HG02943 (cell line): ENCODE measurements at regions not wholly inside any gene's neighbourhood (a gene's known extent, or its start where the extent isn't known, plus 50 kb on each side); places are given as distances from the start of the nearest gene placed in this dataset.

Experiments
- ATAC-seq: cut with Tn5 transposase; IDR thresholded peaks from one replicate; pipeline ENCODE4 v1.9.1; 2021; ENCODE audit warnings: mild to moderate bottlenecking, low read depth, moderate library complexity; ENCODE audit not compliant: unreplicated experiment

DNA sequence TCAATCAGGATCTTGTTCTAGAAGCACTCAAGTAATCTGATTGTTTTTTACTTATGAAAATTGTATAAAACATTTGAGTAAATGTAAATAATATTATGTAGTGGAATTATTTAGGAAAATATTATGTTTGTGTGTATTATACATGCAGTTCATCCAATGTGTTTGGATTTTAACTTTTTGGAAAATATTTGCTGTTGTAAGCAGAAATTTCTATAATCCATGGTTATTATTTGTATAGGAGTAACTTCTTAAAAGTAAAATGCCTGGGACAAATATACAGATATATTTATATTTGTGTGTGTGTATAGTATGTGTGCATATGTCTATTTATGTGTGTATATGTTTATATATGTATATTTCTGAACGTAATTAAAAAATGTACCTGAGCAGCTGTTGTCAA lies 1394.6 kb upstream of the AGA start:
- no peak for ATAC-seq

DNA sequence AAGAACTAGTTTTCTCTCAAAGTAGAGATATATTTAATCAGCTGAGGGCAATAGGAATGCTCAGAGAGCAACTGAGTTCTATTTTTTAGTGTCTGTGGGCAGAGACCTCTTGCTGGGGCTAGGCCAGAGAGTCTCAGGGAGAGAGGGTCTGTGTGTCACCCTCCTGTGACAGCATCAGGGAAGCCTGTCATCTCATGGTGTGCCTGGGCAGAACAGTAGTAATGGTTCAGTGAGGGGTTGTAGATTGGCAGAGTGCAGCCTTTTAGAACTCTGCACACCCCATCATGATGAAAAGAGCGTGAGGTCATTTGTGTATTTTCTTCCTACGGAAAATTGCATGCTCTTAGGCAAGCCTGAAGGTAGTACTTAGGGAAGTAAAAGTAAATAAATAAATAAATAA lies 1396.5 kb upstream of the AGA start:
- no peak for ATAC-seq

DNA sequence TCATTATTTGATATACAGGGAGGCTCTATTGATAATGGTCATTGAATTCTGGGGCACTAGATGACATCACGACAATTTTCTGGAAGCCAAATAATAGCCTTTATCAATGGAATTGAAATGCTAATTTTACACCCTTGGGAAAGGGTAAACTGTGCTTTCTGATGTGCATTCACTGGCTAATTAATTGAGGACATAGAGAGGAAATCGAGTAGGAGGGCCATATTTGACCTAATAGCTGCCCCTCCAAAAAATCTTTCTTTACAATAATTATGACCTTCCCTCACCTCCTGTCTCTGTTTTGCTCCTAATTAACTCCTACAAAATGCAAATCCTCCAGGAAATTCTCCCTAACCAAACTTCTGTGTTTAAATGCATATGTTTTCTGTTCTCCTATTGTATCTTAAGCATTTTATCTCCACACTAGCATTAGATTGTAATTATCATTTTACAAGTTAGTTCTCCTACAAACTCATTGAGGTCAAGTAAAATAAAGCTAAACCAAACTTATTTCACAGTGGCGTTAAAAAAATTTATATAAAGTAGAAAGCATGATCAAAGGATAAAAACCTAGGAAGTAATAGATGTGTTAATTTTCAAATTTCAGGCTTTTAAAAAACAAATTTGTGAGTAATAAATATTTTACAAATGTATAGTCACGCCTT lies 1414.0 kb upstream of the AGA start:
- no peak for ATAC-seq

DNA sequence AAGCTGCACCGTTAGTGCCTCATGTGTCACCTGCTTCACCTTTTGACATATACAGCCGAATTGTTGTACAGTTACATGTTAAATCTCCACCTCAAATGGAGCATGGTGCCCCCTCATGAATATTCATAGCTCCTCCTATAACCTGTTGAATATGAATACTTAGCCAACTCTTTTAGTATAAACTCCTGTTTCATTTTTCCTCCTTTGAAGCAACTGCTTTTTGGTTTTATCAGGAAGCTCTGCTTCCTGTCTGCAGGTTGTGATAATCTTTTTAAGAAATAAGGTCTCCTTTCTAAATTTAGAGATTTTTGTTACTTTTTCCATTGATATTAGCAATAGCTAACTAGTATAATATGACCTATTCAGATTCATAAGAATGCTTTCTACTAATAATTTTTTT lies 1429.2 kb upstream of the AGA start:
- no peak for ATAC-seq

DNA sequence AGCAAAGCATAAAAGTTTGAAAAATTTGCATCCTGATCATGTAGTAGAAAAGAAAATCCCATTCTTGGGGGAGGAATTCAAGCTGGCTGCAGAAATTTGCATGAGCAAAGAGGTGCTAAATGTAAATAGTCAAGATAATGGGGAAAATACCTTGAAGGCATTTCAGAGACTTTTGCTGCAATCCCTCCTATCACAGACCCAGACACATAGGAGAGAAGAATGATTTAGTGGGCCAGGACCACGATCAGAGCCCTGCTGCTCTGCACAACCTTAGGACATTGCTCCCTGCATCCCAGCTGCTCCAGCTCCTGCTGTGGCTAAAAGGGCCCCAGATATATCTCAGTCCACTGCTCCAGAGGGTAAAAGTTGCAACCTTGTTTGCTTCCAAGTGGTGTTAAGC lies 1439.7 kb upstream of the AGA start:
- no peak for ATAC-seq

DNA sequence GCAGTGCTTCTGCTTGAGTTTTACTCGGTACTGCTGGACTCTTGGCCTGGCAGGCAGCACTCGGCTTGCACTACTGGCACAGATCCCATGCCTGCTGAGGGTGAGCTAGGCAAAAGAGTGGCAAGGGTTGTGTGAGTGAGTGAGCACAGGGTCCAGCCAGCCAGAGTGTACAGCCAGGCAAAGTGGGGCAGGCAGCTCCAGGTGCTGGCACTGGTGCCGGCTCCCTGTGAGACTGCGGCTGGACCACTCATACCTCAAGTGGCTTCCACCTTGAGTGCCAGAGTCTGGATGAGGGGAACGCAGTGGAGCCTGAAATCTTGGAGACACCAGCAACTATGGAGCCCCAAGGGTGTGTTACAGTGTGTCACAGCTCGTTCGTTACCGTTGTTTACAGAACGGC lies 1451.9 kb upstream of the AGA start:
- ATAC-seq: no peak

DNA sequence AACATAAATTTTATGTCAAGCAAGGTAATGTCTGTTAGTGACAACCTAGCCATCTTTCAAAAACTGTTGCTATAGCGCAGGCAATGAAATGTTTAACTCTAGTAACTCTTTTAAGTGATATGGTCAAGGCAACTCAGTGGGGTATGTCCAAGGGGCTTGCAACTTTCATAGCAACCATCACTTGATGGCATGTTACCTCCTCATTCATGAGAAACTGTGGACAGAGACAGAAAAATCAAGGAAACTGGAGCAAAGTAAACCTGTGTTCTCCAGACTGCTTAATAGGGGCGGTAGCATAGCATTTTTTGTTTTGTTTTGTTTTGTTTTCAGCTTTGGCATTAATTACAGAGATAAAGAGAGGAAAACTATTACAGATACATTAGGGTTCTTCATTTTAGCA lies 1456.8 kb upstream of the AGA start:
- no peak for ATAC-seq

DNA sequence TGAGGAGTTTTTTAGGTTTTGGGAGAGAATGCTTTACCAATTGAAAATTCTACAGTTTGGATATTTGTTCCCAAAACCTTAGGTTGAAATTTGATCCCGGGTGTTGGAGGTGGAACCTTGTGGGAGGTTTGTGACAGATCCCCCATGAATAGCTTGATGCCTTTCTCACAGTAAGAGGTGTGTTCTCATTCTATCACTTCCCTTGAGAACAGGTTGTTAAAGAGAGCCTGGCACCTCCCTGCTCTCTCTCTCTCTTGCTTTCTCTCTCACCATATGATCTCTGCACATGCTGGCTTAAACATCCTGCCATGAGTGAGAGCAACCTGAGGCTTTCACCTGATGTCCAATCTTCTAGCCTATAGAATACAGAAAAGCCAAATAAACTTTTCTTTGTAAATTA lies 1475.5 kb upstream of the AGA start:
- no peak for ATAC-seq

DNA sequence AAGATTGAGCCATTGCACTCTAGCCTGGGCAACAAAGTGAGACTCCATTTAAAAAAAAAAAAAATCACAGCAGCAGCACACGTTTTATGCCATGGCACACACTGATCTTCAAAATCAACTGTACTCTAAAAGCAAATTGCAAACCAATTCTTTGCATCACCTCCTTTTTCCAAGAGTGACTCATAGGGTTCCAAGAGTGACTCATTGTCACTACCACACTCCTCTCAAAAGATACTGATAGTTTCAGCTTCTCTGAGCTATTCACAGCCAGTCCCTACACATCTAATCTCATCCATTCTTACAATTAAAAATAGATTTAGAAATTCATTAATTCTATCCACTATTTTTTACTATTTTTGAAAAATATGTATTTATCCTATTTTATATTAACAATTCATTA lies 1494.9 kb upstream of the AGA start:
- no peak for ATAC-seq

DNA sequence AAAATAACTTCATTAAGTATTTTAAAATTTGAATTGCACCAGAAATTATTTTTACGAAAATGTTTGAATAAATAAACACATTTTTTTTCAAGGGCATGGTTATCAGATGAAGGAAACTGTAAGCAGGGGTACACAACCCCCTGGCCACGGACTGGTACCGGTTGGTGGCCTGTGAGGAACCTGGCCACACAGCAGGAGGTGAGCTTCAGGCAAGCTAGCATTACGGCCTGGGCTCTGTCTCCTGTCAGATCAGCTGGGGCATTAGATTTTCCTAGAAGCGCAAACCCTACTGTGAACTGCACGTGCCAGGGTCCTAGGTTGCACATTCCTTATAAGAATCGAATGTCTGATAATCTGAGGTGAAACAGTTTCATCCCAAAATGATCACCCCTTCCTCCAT lies 1499.7 kb upstream of the AGA start:
- no peak for ATAC-seq

DNA sequence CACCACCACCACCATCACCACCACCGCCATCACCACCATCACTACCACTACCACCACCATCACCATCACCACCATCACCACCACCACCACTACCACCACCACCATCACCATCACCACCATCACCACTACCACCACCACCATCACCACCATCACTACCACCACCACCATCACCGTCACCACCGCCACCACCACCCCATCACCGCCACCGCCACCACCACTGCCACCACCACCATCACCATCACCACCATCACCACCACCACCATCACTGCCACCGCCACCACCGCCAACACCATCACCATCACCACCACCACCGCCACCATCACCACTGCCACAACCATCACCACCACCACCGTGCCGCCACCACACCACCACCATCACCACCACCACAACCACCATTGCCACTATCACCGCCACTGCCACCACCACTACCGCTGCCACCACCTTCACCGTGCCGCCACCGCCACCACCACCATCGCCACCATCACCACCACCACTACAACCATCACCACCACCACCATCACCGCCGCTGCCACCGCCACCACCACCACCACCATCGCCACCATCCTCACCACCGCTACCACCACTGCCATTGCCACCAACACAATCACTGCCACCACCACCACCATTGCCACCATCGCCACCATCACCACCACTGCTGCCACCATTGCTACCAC lies 1511.3 kb upstream of the AGA start:
- no peak for ATAC-seq

DNA sequence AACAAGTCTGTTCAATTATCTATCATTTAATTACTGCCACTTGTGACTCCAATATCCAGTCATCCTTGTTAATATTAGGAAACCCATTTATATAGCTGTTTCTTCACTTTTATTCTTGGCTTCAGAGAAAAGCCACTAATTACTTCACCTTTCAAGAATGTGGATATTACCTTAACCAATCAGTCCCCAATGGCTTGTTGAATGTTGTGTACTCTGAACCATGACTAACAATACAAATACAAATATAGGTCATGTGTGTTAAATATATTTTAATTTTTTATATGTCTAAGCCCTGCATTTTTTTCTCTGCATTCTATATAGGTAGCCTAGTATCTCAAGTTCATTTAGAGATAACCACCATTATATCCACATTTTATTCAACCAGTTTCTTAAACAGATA lies 1513.4 kb upstream of the AGA start:
- no peak for ATAC-seq

DNA sequence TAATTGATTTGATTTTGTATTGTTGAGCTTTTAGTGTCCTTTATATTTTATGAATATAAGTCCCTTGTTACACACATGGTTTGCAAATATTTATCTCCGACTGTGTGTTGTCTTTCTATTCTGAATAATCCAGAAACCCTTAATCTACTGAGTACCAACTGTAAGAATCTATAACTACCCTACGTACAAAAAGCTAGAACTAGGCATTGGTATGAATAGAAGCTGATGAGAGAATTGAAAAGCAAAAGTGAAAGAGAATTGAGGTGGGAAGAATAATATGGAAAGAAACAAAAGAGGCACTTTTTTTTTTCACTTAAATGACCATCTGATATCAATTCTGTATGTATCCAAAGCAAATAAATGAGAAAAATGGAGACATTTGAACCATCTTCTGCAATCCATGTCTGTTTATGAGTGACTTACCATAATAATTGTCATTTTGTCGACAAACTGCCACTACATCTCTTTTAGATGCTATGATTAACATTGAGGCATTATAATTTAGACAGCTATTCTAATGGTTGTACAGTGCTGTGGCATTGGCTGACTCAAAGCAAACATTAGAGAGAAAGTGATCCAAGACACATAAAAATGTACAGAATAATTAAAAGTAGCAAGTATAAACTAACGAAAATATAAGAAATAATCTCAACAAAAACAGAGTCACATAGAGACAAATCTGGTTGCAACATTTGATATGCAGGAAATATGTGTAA lies 1516.6 kb upstream of the AGA start:
- no peak for ATAC-seq

DNA sequence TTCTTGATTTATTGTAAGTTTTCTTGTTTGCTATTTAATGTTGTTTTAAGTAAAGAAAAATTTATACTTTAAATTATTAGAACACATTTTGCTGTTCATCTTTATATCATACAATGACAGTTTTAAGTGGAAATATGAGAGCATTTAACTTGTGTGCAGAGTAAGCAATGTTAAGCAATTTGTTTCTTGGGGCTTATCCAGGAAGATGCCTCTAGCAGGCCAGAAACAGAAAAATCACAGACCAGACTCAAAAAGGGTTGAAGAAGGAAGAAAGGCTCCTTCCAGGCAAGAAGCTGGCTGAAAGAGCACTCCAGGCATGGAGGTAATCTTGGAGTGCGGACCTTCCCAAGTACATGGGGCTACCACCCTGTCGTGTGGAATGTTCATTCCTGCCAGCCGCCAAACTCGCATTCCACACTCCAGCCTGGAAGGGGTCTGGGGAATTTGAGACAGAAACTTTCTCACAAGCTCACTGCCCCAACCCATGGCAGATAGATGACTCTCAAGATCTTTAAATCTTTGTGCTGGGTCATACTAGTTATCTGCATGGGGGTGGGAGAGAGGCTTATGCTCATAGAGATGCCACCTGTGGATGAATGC lies 1521.3 kb upstream of the AGA start:
- no peak for ATAC-seq

DNA sequence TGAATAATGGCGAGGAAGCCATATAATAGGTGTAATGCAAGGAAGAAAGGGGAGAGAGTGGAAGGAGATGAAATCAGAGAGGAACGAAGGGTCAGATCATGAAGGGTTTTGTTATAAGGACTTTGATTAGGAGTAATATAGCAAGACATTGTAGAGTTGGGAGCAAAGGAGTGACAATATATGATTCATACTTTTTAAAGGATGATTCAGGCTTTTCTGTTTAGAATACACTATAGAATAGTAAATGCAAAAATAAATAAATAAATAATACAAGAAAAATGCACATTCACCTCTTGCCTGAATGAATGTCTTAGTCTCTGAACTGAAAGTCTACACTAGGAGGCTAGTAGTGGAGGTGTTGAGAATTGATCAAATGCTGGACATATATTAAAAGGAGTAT lies 1524.4 kb upstream of the AGA start:
- ATAC-seq: no peak

DNA sequence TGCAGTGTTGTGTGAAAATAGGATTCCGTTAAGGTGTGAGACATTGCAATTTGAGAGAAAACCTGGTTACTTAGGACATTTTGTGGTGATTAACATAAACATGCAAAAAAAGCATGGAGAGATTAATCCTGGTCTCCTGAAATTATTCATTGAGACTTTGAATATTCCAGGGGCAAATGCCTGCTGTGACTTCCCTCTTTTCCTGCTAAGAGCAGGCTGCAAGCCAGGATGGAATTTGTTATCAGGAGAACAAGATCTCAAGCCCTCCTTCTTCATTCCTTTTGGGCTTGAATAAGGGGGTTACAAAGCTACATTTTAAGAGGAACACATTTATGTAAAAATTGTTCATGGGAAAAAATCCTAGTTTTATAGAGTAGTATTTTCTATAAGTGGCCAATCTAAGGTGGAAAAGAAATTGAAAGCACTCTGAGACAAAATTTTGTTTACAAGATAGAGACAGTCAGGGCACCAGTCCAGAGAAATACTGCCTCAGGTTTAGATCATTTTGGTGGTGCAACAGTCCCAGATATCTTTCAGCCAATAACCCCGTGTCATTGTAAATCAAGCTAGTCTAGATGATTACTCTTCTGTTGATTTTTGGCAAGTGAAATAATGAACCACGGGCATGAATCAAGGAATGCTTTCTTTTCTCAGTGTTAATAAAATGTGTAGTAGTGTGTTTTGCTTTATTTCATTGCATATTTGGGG lies 1528.3 kb upstream of the AGA start:
- no peak for ATAC-seq

DNA sequence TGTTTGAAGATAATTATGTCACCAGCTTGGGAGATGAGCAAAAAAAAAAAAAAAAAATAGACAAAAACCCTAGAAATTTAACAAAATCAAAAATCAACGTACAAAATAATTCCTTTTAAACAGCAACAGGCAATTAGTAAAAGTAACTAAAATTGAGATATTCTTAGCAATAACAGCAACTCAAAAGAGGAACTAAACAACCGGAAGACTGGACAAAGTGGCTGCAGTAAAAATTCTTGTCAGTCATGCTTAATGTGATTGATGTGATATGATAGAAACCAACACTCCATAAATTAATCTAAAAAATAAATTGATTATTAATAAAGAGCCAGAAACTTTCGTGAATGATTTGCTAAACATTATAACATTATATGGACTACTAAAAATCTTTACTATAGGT lies 1534.6 kb upstream of the AGA start:
- ATAC-seq: no peak

DNA sequence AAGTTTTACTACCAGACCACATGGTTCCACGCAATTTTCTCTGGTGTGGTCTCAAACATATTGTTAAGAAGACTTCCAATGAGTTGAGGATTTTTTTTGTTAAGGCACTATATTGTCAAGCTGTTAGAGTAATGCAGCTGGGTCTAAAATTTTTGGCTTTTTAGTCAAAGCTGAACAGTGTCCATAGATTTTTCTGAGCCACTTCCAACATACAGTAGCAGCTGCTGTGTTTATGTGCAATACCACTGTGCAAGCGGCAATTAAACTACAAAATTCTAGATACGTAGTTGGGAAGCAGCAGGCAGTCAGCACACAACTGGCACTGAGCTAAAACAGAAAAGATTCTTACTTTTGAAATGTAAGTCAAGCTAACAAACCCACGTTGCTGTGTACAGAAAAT lies 1551.1 kb upstream of the AGA start:
- ATAC-seq: no peak

DNA sequence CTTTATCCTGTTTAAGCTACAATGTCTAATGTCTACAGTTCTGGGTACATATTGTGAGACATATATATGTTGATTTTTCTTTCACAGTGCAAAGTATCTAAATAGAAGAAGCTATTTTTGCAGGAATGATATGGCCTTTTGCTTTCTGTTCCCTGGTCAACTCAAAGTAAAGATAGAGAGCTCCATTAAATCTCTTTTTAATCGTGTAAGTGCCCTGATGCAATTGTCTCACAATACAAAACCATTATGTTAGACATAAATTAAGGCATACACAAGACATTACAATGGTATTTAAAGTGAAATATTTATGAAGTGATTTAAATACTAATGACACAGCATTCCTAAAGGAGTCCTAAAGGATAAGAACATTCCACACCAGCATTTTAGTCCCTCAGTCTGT lies 1559.7 kb upstream of the AGA start:
- ATAC-seq: no peak

DNA sequence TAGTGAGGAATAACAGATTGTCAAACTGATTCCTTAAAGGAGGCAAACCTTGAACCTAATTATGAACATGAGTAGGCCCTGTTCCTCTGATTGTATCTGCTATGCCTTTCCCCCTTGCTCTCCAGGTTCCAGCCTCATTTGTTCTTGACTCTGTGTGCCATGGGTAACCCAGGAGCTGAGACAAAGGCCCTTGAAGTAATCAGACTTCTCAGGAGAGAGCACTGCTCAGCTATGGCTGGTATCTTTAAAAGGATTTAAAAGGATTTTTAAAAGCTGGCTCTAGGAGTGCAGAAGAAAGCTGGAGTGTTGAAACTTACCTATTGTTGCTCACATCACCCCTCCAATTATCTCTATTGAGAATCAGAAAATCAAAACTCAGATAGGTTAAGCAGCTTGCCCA lies 1565.5 kb upstream of the AGA start:
- no peak for ATAC-seq

DNA sequence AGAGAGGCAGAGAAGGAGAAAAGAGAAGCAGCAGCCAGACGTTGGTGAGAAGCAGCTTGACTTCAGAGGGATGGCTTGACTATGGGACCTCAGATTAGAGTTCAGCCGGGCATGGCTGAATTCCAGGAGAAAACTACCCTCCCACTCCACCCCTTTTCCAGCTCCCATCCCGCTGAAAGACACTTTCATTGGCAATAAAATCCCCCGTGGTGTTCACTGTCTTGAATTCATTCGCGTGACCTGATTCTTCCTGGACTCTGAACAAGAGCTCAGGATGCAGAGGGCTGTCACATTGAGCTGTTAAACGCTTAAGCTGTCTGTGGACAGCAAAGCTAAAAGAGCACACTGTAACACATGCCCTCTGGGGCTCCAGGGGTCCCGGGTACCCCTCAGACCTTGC lies 1575.3 kb upstream of the AGA start:
- ATAC-seq: no peak
